ENCODE measurements at regions not wholly inside any gene's neighbourhood (a gene's known extent, or its start where the extent isn't known, plus 50 kb on each side); places are given as distances from the start of the nearest gene placed in this dataset.

- TF ChIP-seq CTCF (IDR thresholded peaks at IDR 0.05 in 2 of 3, conservative IDR thresholded peaks at IDR 0.05 in 1 of 3; ENCODE audit: borderline replicate concordance in 1 of 3, insufficient read depth in 1 of 3, low read depth in 2 of 3, low read length in 2 of 3) (no peak), ZFX (IDR thresholded peaks at IDR 0.05) (no peak), ATF3 (IDR thresholded peaks at IDR 0.05) (no peak)
These were observed 147.4 kb downstream of the NSG2 start for GRCh38 chr5:174192901-174193300.

All from HCT116 (cell line).